Heart left ventricle (tissue), 13 donors: ENCODE measurements at regions not wholly inside any gene's neighbourhood (a gene's known extent, or its start where the extent isn't known, plus 50 kb on each side); places are given as distances from the start of the nearest gene placed in this dataset.

Source experiments
- POLR2A ChIP-seq, 2 donors: fragments of 450-650 bp; IDR thresholded peaks; one replicate each; pipeline ENCODE4 v1.6.1; 2017; ENCODE audit warnings: antibody characterized with exemption in 2 of 2, mild to moderate bottlenecking in 2 of 2, moderate library complexity in 2 of 2
- TF ChIP-seq, protein P1 (sequence below), 12 donors: fragments of 200-600 bp; sonication (generic) in 4 of 12; IDR thresholded peaks; one replicate each; pipeline versions ENCODE4 v1.5.0 to v1.8.0; 2018 to 2022; ENCODE audit warnings: antibody characterized with exemption in 12 of 12, mild to moderate bottlenecking in 5 of 12
- donor health status: ischemic (EF 13 %, LVEDD 7.1; RV severe dilation, severe dysfunction).
- donor health status: DM: no; HTN: yes; CAD: no.
- donor health status: DM: no; HTN: no; CAD: no.
- donor health status: ischemic (EF 25% LVEDD 6.9; RV normal size, moderate dysfunction).
- donor health status: ischemic (EF 25% LVEDD 5.7; RV mildly dilated, moderate dysfunction).
- donor health status: ischemic (EF 35%, LVEDD 5.7; RV mildly dilated, moderate dysfunction).
- donor health status: nonischemic (EF 11% LVEDD 7.7; RV severe dilation, severe dysfunction).
- donor health status: DM: yes; HTN: yes; CAD: no.
- donor health status: PGD.
- donor health status: ischemic (EF 29% LVEDD 5.4; RV normal size, mild dysfunction).
- donor health status: nonischemic (EF 23%, LVEDD 6.1; RV moderate dilation, normal function).

DNA sequence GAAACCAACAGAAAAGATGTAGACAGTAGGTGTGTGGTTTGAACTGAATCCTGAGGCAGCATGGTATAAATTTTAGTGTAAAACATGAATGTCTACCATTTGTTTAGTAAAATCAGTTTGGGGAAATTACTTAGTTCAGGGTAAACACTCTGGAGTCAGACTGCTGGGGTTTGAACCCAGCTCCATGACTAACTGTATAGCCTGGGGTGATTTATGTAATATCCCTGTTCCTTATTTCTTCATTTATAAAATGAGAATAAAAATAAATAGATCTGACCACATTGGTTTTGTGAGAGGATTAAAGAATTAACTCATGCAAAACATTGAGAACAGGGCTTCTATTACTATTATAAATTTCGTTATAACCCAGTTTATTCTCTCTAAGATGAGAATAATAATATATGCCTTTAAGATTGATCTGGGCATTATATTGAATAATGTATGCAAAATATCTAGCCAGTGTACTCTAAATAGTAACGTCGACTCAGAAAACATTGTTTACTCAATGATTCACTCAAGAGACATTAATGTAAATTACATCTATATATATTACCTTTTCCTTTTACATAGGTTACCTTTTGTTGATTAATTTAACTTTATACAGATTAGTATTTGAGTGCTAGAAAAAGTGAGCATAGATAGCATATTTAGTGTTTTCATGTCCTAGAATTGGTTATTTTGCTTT, 120.6 kb upstream of the KCNJ16 start:
- TF ChIP-seq, protein P1, sequence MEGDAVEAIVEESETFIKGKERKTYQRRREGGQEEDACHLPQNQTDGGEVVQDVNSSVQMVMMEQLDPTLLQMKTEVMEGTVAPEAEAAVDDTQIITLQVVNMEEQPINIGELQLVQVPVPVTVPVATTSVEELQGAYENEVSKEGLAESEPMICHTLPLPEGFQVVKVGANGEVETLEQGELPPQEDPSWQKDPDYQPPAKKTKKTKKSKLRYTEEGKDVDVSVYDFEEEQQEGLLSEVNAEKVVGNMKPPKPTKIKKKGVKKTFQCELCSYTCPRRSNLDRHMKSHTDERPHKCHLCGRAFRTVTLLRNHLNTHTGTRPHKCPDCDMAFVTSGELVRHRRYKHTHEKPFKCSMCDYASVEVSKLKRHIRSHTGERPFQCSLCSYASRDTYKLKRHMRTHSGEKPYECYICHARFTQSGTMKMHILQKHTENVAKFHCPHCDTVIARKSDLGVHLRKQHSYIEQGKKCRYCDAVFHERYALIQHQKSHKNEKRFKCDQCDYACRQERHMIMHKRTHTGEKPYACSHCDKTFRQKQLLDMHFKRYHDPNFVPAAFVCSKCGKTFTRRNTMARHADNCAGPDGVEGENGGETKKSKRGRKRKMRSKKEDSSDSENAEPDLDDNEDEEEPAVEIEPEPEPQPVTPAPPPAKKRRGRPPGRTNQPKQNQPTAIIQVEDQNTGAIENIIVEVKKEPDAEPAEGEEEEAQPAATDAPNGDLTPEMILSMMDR (IDR thresholded peaks at IDR 0.05), result no peak
- TF ChIP-seq POLR2A (IDR thresholded peaks at IDR 0.05), result no peak
